ENCODE measurements at regions not wholly inside any gene's neighbourhood (a gene's known extent, or its start where the extent isn't known, plus 50 kb on each side); places are given as distances from the start of the nearest gene placed in this dataset.
"Not testable (repeated sequence)": the region's sequence is repeated elsewhere in the genome, so short reads cannot be mapped to it uniquely, and the experiment has no call there.

- no peak for DNase-seq
These were observed 198.4 kb upstream of the TENT5A start for GRCh38 chr6:81950877-81951276.

GRCh38 chr6:81948861-81949260 is 196.4 kb upstream of the TENT5A start:
- DNase-seq, result no peak

- not testable (repeated sequence) for DNase-seq
These were observed 195.7 kb upstream of the TENT5A start for GRCh38 chr6:81948196-81948595.

GRCh38 chr6:81944661-81945060 is 192.2 kb upstream of the TENT5A start:
- DNase-seq, result no peak

GRCh38 chr6:81942842-81943241 is 190.4 kb upstream of the TENT5A start:
- not testable (repeated sequence) for DNase-seq

- DNase-seq, result no peak
These were observed 189.5 kb upstream of the TENT5A start for GRCh38 chr6:81942067-81942370.

- DNase-seq, result no peak
These were observed 188.0 kb upstream of the TENT5A start for GRCh38 chr6:81940451-81940985.

- no peak for DNase-seq
These were observed 187.3 kb upstream of the TENT5A start for GRCh38 chr6:81939766-81940165.

- DNase-seq, result no peak
These were observed 186.7 kb upstream of the TENT5A start for GRCh38 chr6:81938991-81939732.

GRCh38 chr6:81938014-81938856 is 185.8 kb upstream of the TENT5A start:
- no peak for DNase-seq

GRCh38 chr6:81937296-81937937 is 184.9 kb upstream of the TENT5A start:
- DNase-seq, result no peak

- DNase-seq, result no peak
These were observed 182.5 kb upstream of the TENT5A start for GRCh38 chr6:81934936-81935335.

GRCh38 chr6:81933608-81934051 is 181.1 kb upstream of the TENT5A start:
- no peak for DNase-seq

GRCh38 chr6:81933089-81933488 is 180.6 kb upstream of the TENT5A start:
- DNase-seq, result no peak

- DNase-seq, result not testable (repeated sequence)
These were observed 180.0 kb upstream of the TENT5A start for GRCh38 chr6:81932448-81932847.

GRCh38 chr6:81929828-81930227 is 177.3 kb upstream of the TENT5A start:
- DNase-seq, result no peak

- DNase-seq, result no peak
These were observed 172.7 kb upstream of the TENT5A start for GRCh38 chr6:81925201-81925600.

- DNase-seq, result no peak
These were observed 157.8 kb upstream of the TENT5A start for GRCh38 chr6:81909981-81910900.

- DNase-seq, result no peak
These were observed 156.7 kb upstream of the TENT5A start for GRCh38 chr6:81909162-81909561.

- no peak for DNase-seq
These were observed 154.3 kb upstream of the TENT5A start for GRCh38 chr6:81906709-81907204.

GRCh38 chr6:81906041-81906440 is 153.6 kb upstream of the TENT5A start:
- no peak for DNase-seq

GRCh38 chr6:81901551-81901966 is 149.1 kb upstream of the TENT5A start:
- DNase-seq, result no peak
